ENCODE measurements at regions not wholly inside any gene's neighbourhood (a gene's known extent, or its start where the extent isn't known, plus 50 kb on each side); places are given as distances from the start of the nearest gene placed in this dataset.

GRCh38 chr7:153389261-153389660, 629.7 kb downstream of the ACTR3B start:
- Histone ChIP-seq H3K9ac (ENCODE audit: insufficient read length, low read depth) (no peak overlapping the region), H3K36me3 (ENCODE audit: insufficient read depth, insufficient read length, low read length) (no peaks in the 10 kb centered on the region)

GRCh38 chr7:153390955-153391354, 631.4 kb downstream of the ACTR3B start:
- H3K36me3 ChIP-seq (ENCODE audit: insufficient read depth, insufficient read length, low read length): no peaks in the 10 kb centered on the region
- TF ChIP-seq SUZ12 (IDR thresholded peaks at IDR 0.05; ENCODE audit: extremely low read depth, insufficient read depth, insufficient read length) (no peak), YY1 (IDR thresholded peaks at IDR 0.05; ENCODE audit: insufficient read depth, insufficient read length) (no peak), ZNF274 (IDR thresholded peaks at IDR 0.05; ENCODE audit: low read depth, low read length) (no peak)
- no peak overlapping the region for H3K4me3 ChIP-seq (ENCODE audit: insufficient read length, low read depth)
- H3K27me3 ChIP-seq (ENCODE audit: insufficient read depth, insufficient read length): no peaks in the 10 kb centered on the region
- DNase-seq (ENCODE audit: low read depth, low spot score): no peak
- H3K4me1 ChIP-seq (ENCODE audit: insufficient read depth, insufficient read length): no peaks in the 10 kb centered on the region
- no peak overlapping the region for H3K9ac ChIP-seq (ENCODE audit: insufficient read length, low read depth)
- peaks cover 32% of the 10 kb centered on the region for H3K9me3 ChIP-seq (ENCODE audit: insufficient read depth, low read length)

More at GRCh38 chr7:153389261-153389660, 629.7 kb downstream of the ACTR3B start:
- Histone ChIP-seq H3K4me3 (ENCODE audit: insufficient read length, low read depth) (no peak overlapping the region), H3K27me3 (ENCODE audit: insufficient read depth, insufficient read length) (no peaks in the 10 kb centered on the region), H3K9me3 (ENCODE audit: insufficient read depth, low read length) (peaks cover 18% of the 10 kb centered on the region), H3K4me1 (ENCODE audit: insufficient read depth, insufficient read length) (no peaks in the 10 kb centered on the region)
- TF ChIP-seq ZNF274 (IDR thresholded peaks at IDR 0.05; ENCODE audit: low read depth, low read length): no peak
- no peak for TF ChIP-seq YY1 (IDR thresholded peaks at IDR 0.05; ENCODE audit: insufficient read depth, insufficient read length)
- no peak for TF ChIP-seq SUZ12 (IDR thresholded peaks at IDR 0.05; ENCODE audit: extremely low read depth, insufficient read depth, insufficient read length)
- DNase-seq (ENCODE audit: low read depth, low spot score): no peak

GRCh38 chr7:153392726-153393125, 633.2 kb downstream of the ACTR3B start:
- Histone ChIP-seq H3K4me1 (ENCODE audit: insufficient read depth, insufficient read length) (no peaks in the 10 kb centered on the region), H3K9me3 (ENCODE audit: insufficient read depth, low read length) (peaks cover 32% of the 10 kb centered on the region), H3K9ac (ENCODE audit: insufficient read length, low read depth) (no peak overlapping the region), H3K4me3 (ENCODE audit: insufficient read length, low read depth) (no peak overlapping the region), H3K36me3 (ENCODE audit: insufficient read depth, insufficient read length, low read length) (no peaks in the 10 kb centered on the region), H3K27me3 (ENCODE audit: insufficient read depth, insufficient read length) (no peaks in the 10 kb centered on the region)
- TF ChIP-seq YY1 (IDR thresholded peaks at IDR 0.05; ENCODE audit: insufficient read depth, insufficient read length): no peak
- no peak for TF ChIP-seq ZNF274 (IDR thresholded peaks at IDR 0.05; ENCODE audit: low read depth, low read length)
- TF ChIP-seq SUZ12 (IDR thresholded peaks at IDR 0.05; ENCODE audit: extremely low read depth, insufficient read depth, insufficient read length): no peak
- DNase-seq (ENCODE audit: low read depth, low spot score): no peak

DNA sequence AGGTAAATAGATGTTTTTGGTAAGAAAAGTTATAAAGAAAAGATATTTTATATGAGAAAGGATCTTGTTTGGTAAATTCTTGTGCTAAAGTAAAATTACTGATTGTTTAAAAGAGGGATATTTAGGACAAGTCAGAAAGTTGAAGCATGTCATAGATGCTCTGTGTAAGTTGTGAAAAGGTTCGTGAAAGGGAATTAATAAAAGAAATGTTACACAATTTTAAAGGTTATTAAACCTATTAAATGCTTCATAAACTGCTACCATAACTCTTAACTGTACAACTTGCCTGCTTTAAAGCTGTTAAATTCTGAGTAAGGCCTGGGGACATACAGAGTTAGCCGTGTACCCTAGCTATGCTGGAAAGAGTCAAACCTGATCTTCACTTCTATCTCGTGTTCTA, 634.1 kb downstream of the ACTR3B start:
- Histone ChIP-seq H3K4me1 (ENCODE audit: insufficient read depth, insufficient read length) (no peaks in the 10 kb centered on the region), H3K36me3 (ENCODE audit: insufficient read depth, insufficient read length, low read length) (no peaks in the 10 kb centered on the region), H3K4me3 (ENCODE audit: insufficient read length, low read depth) (no peak overlapping the region), H3K27me3 (ENCODE audit: insufficient read depth, insufficient read length) (no peaks in the 10 kb centered on the region), H3K9ac (ENCODE audit: insufficient read length, low read depth) (no peak overlapping the region), H3K9me3 (ENCODE audit: insufficient read depth, low read length) (peaks cover 32% of the 10 kb centered on the region)
- no peak for DNase-seq (ENCODE audit: low read depth, low spot score)
- TF ChIP-seq SUZ12 (IDR thresholded peaks at IDR 0.05; ENCODE audit: extremely low read depth, insufficient read depth, insufficient read length) (no peak), YY1 (IDR thresholded peaks at IDR 0.05; ENCODE audit: insufficient read depth, insufficient read length) (no peak), ZNF274 (IDR thresholded peaks at IDR 0.05; ENCODE audit: low read depth, low read length) (no peak)

GRCh38 chr7:153396475-153396874, 636.9 kb downstream of the ACTR3B start:
- no peak overlapping the region for H3K9ac ChIP-seq (ENCODE audit: insufficient read length, low read depth)
- H3K36me3 ChIP-seq (ENCODE audit: insufficient read depth, insufficient read length, low read length): no peaks in the 10 kb centered on the region
- DNase-seq (ENCODE audit: low read depth, low spot score): no peak
- H3K4me1 ChIP-seq (ENCODE audit: insufficient read depth, insufficient read length): no peaks in the 10 kb centered on the region
- peaks cover 32% of the 10 kb centered on the region for H3K9me3 ChIP-seq (ENCODE audit: insufficient read depth, low read length)
- TF ChIP-seq ZNF274 (IDR thresholded peaks at IDR 0.05; ENCODE audit: low read depth, low read length) (no peak), SUZ12 (IDR thresholded peaks at IDR 0.05; ENCODE audit: extremely low read depth, insufficient read depth, insufficient read length) (no peak), YY1 (IDR thresholded peaks at IDR 0.05; ENCODE audit: insufficient read depth, insufficient read length) (no peak)
- no peak overlapping the region for H3K4me3 ChIP-seq (ENCODE audit: insufficient read length, low read depth)
- H3K27me3 ChIP-seq (ENCODE audit: insufficient read depth, insufficient read length): no peaks in the 10 kb centered on the region

GRCh38 chr7:153397459-153397858, 637.9 kb downstream of the ACTR3B start:
- Histone ChIP-seq H3K4me3 (ENCODE audit: insufficient read length, low read depth) (no peak overlapping the region), H3K36me3 (ENCODE audit: insufficient read depth, insufficient read length, low read length) (no peaks in the 10 kb centered on the region), H3K9ac (ENCODE audit: insufficient read length, low read depth) (no peak overlapping the region), H3K27me3 (ENCODE audit: insufficient read depth, insufficient read length) (no peaks in the 10 kb centered on the region), H3K9me3 (ENCODE audit: insufficient read depth, low read length) (peaks cover 32% of the 10 kb centered on the region), H3K4me1 (ENCODE audit: insufficient read depth, insufficient read length) (no peaks in the 10 kb centered on the region)
- no peak for DNase-seq (ENCODE audit: low read depth, low spot score)
- no peak for TF ChIP-seq SUZ12 (IDR thresholded peaks at IDR 0.05; ENCODE audit: extremely low read depth, insufficient read depth, insufficient read length)
- no peak for TF ChIP-seq YY1 (IDR thresholded peaks at IDR 0.05; ENCODE audit: insufficient read depth, insufficient read length)
- TF ChIP-seq ZNF274 (IDR thresholded peaks at IDR 0.05; ENCODE audit: low read depth, low read length): no peak

DNA sequence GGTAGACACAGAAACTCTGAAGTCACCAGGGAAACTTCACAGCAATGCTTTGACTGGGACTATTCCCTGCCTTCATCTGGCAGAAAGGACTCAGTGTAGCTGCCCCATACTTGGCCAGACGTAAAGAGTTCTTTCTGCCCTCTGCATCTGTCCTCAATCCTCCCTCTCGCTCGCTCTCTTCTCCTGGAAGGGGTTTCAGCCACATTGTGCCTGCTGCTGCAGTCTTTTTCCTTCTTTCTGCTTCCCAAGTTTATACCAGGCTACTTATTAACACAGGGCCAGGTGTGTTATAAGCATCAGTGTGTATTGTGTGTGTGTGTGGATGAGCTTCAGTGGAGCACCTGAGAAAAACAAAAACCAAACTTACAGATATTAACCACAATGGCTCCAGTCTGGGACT, 638.4 kb downstream of the ACTR3B start:
- TF ChIP-seq YY1 (IDR thresholded peaks at IDR 0.05; ENCODE audit: insufficient read depth, insufficient read length) (no peak), SUZ12 (IDR thresholded peaks at IDR 0.05; ENCODE audit: extremely low read depth, insufficient read depth, insufficient read length) (no peak), ZNF274 (IDR thresholded peaks at IDR 0.05; ENCODE audit: low read depth, low read length) (no peak)
- Histone ChIP-seq H3K9me3 (ENCODE audit: insufficient read depth, low read length) (peaks cover 28% of the 10 kb centered on the region), H3K9ac (ENCODE audit: insufficient read length, low read depth) (no peak overlapping the region), H3K36me3 (ENCODE audit: insufficient read depth, insufficient read length, low read length) (no peaks in the 10 kb centered on the region), H3K4me3 (ENCODE audit: insufficient read length, low read depth) (no peak overlapping the region), H3K4me1 (ENCODE audit: insufficient read depth, insufficient read length) (no peaks in the 10 kb centered on the region), H3K27me3 (ENCODE audit: insufficient read depth, insufficient read length) (no peaks in the 10 kb centered on the region)
- no peak for DNase-seq (ENCODE audit: low read depth, low spot score)

All from NT2/D1 (cell line).